Embryonic facial prominence (tissue), 1 donor: ENCODE measurements at regions not wholly inside any gene's neighbourhood (a gene's known extent, or its start where the extent isn't known, plus 50 kb on each side); places are given as distances from the start of the nearest gene placed in this dataset.

Source experiments
- DNase-seq: peaks from one replicate; pipeline ENCODE4 v3.0.0-alpha.2; 2016; ENCODE audit errors: extremely low spot score

DNA sequence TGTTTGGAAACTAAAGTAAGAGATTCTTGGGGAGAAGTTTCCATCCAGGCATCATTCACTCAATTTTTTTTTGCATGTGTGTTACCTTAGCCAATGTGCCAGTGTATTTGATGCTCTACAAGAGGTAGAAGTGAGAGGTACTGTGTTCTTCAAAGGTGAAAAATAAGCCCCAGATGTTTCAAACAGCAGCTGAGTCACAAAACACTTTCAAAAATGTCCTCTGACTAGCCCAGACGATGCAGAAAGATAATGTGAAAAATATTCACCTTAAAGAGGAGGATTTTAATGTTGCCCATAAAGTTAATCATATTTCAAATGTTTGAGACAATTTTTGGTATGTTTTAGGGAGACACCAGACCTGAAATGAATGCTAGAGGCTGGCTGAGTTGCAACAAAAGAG lies 107.7 kb upstream of the RASGRP1 start:
- no peak for DNase-seq

- DNase-seq: no peak
These were observed 108.4 kb upstream of the RASGRP1 start for GRCh38 chr15:38672814-38673670.

- DNase-seq: no peak
These were observed 109.8 kb upstream of the RASGRP1 start for GRCh38 chr15:38674448-38674847.

- DNase-seq: no peak
These were observed 113.7 kb upstream of the RASGRP1 start for GRCh38 chr15:38678281-38678680.

DNA sequence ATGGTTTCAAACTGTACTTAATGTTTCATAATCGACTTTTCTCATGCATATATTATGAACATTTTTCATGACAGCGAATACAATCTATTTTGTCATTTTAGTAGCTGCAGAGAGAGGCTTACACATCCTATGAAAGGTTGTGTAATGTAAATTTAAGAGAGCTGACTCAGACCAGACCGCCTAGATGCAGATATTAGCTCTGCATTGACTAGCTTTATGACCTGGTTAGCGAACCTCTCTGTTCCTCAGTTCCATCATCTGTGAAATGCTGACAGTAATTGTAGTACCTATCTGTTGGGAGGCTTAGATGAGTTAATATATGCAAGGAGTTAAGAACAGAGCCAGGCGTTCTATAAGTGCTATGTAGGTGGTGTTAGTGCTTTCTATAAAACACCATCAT lies 116.2 kb upstream of the RASGRP1 start:
- no peak for DNase-seq

DNA sequence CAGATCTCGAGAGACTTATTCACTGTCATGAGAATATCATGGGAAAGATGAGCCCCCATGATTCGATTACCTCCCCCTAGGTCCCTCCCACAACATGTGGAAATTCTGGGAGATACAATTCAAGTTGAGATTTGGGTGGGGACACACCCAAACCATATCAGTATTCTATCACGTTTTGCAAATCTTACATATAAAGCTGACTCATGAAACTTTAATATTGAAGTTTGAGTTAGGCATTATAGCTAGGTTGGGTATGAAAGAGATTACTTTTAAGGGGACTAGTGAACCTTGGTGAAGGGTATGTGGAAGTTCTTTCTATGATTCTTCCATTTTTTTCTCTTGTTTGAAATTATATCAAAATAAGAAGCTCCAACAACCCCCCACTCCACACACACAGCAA lies 117.7 kb upstream of the RASGRP1 start:
- no peak for DNase-seq

- no peak for DNase-seq
These were observed 118.2 kb upstream of the RASGRP1 start for GRCh38 chr15:38682861-38683260.

- no peak for DNase-seq
These were observed 119.0 kb upstream of the RASGRP1 start for GRCh38 chr15:38683382-38684242.

DNA sequence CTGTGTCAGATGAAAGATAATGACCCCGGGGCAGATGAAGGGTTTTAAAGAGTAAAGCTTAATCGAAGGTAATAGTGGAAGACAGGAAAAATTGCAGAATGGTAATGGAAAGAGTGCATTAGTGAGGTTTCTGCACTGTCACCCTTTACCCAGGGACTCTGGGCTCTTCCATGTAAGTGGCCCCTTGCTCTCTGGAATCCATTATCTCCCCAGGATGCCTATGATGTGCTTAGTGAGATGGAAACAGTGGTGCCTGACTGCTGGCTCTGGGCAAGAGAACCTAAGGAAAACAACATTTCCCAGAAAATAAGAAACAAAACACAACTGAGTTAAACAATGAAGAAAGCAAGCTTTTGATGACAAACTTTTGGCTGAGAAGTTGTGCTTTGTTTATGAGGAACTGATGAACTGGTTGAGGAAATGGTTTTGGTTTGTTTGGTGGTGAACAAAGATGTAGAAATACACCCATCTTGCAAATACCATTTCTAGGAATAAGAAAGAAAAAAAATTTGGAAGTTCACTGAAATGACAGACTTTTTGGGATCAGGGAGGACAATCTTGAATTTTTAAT lies 119.9 kb upstream of the RASGRP1 start:
- DNase-seq: no peak

DNA sequence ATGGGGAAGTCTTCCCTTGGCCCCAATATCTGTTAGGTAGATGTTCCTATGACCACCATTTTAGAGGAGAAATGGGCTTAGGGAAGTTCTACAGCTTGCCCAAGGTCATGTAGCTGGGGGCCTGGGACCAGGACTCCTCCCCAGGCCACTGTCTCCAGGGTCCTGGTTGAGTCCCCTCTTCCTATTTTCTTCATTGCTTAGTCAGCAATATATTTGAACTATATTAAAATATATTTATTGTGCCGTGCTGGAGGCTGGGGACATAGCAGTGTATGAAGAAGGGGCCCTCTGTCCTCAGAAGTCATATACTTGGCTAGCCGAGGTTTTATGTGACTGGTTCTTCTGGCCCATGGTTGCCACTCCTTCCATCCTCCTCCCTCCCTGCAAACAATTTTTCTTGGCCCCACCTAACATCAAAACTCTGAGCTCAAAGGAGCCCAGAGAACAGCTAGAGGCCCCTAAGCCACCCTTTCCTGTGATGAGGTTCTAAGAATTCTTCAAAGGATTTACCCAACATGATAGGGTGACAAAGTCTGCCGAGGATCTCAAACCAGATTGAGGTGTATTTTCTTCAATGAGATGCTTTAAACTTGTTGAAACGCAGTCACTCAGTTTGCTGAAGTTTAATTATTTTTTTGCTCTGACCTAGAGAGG lies 121.2 kb upstream of the RASGRP1 start:
- no peak for DNase-seq

DNA sequence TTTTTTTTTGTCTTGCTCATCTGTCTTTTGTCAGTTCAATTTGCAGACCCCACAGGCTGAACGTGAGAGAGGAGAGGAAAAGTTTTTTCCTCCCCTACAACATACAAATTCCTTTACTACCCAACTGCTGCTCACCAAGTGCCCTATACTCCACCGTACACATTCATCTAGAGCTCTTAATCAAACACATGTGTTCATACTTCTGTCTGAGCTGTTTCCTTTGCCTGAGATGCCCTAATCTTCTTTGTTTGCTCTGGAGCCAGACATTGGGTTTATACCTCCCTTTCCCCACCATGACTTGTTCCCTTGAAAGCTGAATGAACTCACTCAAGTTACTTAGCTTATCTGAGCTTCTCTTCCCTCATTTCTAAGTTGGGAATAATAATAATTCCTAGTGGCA lies 122.7 kb upstream of the RASGRP1 start:
- DNase-seq: no peak

GRCh38 chr15:38687775-38688495 lies 123.3 kb upstream of the RASGRP1 start:
- no peak for DNase-seq

DNA sequence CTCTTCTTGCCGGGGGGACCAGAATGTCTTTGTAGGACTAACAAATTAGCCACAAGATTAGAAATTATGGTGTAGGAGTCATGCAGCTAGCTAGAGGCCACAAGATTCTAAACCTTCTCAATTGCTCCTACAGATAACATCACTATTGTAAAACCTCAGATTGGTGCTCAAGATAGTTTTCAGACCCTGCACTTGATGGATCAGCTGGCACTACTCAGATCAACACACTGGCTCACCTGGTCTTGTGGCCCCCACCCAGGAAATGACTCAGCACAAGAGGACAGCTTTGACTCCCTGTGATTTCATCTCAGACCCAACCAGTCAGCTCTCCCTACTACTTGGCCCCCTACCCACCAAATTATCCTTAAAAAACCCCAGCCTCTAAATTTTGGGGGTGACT lies 124.1 kb upstream of the RASGRP1 start:
- no peak for DNase-seq

DNA sequence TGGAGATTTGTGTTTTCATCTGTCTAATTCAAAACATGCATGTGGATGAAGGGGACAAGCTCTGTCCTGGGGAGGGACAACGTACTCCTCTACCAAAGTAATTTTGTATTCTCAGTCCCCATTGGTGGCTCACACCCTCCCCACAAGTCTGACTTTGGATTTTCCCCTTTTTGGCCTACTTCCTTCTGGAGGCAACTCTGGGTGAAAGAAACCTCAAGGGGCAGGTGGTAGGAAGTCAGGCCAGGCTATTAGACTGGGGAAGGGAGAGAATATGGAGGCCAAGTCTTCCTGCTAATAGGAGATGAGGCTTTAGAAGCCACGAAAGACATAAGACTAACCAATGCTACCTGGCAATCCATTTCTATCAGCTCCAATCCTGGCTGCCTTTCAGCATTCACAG lies 124.9 kb upstream of the RASGRP1 start:
- no peak for DNase-seq

- no peak for DNase-seq
These were observed 125.6 kb upstream of the RASGRP1 start for GRCh38 chr15:38690216-38690615.

- peak; percentile 51 for DNase-seq
These were observed 126.2 kb upstream of the RASGRP1 start for GRCh38 chr15:38690719-38691332.

DNA sequence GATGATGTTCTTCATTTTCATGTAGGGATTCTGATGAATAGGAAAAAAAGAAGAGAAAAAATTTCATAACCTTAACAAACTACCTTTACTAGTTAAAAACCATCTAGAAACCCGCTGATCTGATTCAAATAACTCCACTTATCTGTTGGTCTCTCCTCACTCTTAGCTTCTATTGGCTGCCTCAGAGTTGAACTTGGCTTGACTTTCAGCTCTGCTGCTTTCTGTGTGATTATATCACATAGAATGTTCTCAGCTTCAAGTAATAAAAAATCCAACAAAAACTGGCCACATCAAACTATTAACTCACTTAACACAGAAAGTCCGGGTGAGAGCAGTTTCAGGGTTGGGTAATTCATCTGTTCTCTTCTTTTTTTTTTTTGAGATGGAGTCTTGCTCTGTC lies 126.8 kb upstream of the RASGRP1 start:
- DNase-seq: no peak

- no peak for DNase-seq
These were observed 127.6 kb upstream of the RASGRP1 start for GRCh38 chr15:38691965-38692788.

DNA sequence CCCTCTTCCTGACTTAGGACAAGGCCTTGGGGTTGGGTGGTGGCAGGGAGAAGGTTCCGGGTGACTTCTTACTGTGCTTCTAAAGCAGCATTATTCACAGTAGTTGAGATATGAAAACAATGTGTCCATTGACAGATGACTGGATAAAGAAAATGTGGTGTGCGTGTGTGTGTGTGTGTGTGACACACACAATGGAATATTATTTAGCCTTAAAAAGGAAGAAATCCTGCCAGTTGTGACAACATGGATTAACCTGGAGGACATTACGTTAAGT lies 128.1 kb upstream of the RASGRP1 start:
- no peak for DNase-seq
